OCI-LY1 (cell line): ENCODE measurements at regions not wholly inside any gene's neighbourhood (a gene's known extent, or its start where the extent isn't known, plus 50 kb on each side); places are given as distances from the start of the nearest gene placed in this dataset.

Experiments used
- H2AFZ ChIP-seq: fragments of 200-600 bp; sonication (generic), shearing (Covaris generic); 2 replicates; pipeline ENCODE4 v1.6.0; 2014; ENCODE audit warnings: antibody characterized with exemption, mild to moderate bottlenecking, low read length
- H3F3A ChIP-seq: fragments of 200-600 bp; sonication (generic), shearing (Covaris generic); 2 replicates; pipeline ENCODE4 v1.6.0; 2014; ENCODE audit warnings: mild to moderate bottlenecking, antibody characterized with exemption, low read length, moderate library complexity; ENCODE audit not compliant: insufficient read depth
- H3K27ac ChIP-seq: fragments of 200-600 bp; sonication (generic); 2 replicates; pipeline ENCODE4 v1.5.1; 2014; ENCODE audit warnings: low read length, mixed run types, mild to moderate bottlenecking, low read depth; ENCODE audit not compliant: poor library complexity, severe bottlenecking
- H3K27me3 ChIP-seq: fragments of 200-600 bp; sonication (generic); 2 replicates; pipeline ENCODE4 v1.6.0; 2014; ENCODE audit warnings: antibody characterized with exemption, mild to moderate bottlenecking, low read length, moderate library complexity; ENCODE audit not compliant: insufficient read depth
- H3K36me3 ChIP-seq: fragments of 200-600 bp; sonication (generic); 2 replicates; pipeline ENCODE4 v1.6.1; 2014; ENCODE audit warnings: mild to moderate bottlenecking, antibody characterized with exemption, low read length, moderate library complexity, mixed read lengths; ENCODE audit not compliant: insufficient read depth
- H3K4me1 ChIP-seq: fragments of 200-600 bp; sonication (generic); 2 replicates; pipeline ENCODE4 v1.5.1; 2014; ENCODE audit warnings: mild to moderate bottlenecking, low read length, moderate library complexity; ENCODE audit not compliant: insufficient read depth, severe bottlenecking
- H3K4me2 ChIP-seq: fragments of 200-600 bp; sonication (generic), shearing (Covaris generic); 2 replicates; pipeline ENCODE4 v1.6.1; 2014; ENCODE audit warnings: low read length
- H3K4me3 ChIP-seq: fragments of 200-600 bp; sonication (generic); 2 replicates; pipeline ENCODE4 v1.5.1; 2014; ENCODE audit warnings: low read length, low read depth, mild to moderate bottlenecking, mixed read lengths; ENCODE audit not compliant: poor library complexity, severe bottlenecking
- H3K79me2 ChIP-seq: fragments of 200-600 bp; shearing (Covaris generic); 2 replicates; pipeline ENCODE4 v1.6.1; 2016; ENCODE audit warnings: mixed run types, low read length, mixed read lengths; ENCODE audit not compliant: insufficient read depth
- H3K9ac ChIP-seq: fragments of 200-600 bp; sonication (generic), shearing (Covaris generic); 2 replicates; pipeline ENCODE4 v1.6.1; 2014; ENCODE audit warnings: mild to moderate bottlenecking, low read length, mixed read lengths
- H3K9me2 ChIP-seq: fragments of 200-600 bp; sonication (generic), shearing (Covaris generic); 2 replicates; pipeline ENCODE4 v1.6.1; 2014; ENCODE audit warnings: low read depth, mild to moderate bottlenecking, low read length, mixed read lengths
- H3K9me3 ChIP-seq: fragments of 200-600 bp; shearing (Covaris generic); 2 replicates; pipeline ENCODE4 v1.6.1; 2014; ENCODE audit warnings: low read length, mixed read lengths
- H4K20me1 ChIP-seq: fragments of 200-600 bp; sonication (generic), shearing (Covaris generic); 2 replicates; pipeline ENCODE4 v1.6.0; 2016; ENCODE audit warnings: mild to moderate bottlenecking, low read length; ENCODE audit not compliant: insufficient read depth
- EZH2 ChIP-seq: fragments of 200-600 bp; sonication (generic), shearing (Covaris generic); IDR thresholded peaks from 2 replicates; pipeline ENCODE4 v1.8.0; 2017; ENCODE audit warnings: borderline replicate concordance, mixed run types, mild to moderate bottlenecking, antibody characterized with exemption, low read length, moderate library complexity, mixed read lengths
- TF ChIP-seq, protein P1 (sequence below): fragments of 200-600 bp; sonication (generic), shearing (Covaris generic); IDR thresholded peaks from 2 replicates; pipeline ENCODE4 v1.5.1; 2017; ENCODE audit warnings: mild to moderate bottlenecking, antibody characterized with exemption, low read length, moderate library complexity, mixed read lengths

DNA sequence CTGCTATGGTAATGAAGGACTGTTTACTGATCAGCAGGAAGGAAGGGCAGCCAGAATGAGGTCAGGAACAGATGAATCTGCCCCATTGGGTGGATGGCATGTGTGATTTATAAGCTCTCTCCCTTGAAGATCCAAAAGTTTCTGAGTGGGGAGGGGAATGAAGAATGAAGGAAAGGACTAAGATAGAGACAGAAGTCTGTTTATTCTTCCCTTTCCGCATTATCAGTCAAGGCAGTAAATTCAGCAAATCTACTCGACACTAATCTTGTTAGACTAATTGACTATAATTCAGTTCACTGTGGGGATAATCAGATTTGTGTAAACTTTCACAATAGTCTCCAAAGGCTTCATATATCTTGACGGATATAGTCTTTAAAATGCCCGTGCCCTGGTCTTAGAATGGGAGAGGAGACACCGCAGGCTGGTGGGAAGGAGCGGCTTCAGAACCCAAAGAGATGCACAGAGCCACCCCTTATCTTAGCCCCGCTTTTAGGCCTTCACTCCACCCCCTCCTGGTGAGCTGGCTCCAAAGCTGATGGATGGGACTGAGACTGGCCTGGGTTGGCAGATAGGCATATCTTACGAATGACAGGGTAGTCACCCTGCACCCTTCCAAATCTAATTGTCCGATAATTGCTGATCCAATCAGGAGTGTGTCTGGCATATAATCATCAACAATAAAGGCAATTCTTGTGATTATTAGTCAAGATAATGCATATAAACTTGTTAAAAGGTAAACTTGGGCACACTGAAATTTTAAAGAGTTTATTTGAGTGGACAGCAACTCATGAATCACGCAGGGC is 76.0 kb upstream of the PPM1J start:
- Histone ChIP-seq H3K9me3 (no peaks in the 10 kb centered on the region), H3K9me2 (no peaks in the 10 kb centered on the region), H3K9ac (no peak overlapping the region), H3K27ac (no peak overlapping the region), H3K79me2 (no peaks in the 10 kb centered on the region), H3K36me3 (no peaks in the 10 kb centered on the region), H3K4me2 (no peak overlapping the region), H3F3A (no peaks in the 10 kb centered on the region), H4K20me1 (no peaks in the 10 kb centered on the region), H3K4me1 (no peaks in the 10 kb centered on the region), H3K27me3 (no peaks in the 10 kb centered on the region), H2AFZ (no peak overlapping the region), H3K4me3 (no peak overlapping the region)
- TF ChIP-seq, protein P1, sequence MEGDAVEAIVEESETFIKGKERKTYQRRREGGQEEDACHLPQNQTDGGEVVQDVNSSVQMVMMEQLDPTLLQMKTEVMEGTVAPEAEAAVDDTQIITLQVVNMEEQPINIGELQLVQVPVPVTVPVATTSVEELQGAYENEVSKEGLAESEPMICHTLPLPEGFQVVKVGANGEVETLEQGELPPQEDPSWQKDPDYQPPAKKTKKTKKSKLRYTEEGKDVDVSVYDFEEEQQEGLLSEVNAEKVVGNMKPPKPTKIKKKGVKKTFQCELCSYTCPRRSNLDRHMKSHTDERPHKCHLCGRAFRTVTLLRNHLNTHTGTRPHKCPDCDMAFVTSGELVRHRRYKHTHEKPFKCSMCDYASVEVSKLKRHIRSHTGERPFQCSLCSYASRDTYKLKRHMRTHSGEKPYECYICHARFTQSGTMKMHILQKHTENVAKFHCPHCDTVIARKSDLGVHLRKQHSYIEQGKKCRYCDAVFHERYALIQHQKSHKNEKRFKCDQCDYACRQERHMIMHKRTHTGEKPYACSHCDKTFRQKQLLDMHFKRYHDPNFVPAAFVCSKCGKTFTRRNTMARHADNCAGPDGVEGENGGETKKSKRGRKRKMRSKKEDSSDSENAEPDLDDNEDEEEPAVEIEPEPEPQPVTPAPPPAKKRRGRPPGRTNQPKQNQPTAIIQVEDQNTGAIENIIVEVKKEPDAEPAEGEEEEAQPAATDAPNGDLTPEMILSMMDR = no peak
- no peak for TF ChIP-seq EZH2

DNA sequence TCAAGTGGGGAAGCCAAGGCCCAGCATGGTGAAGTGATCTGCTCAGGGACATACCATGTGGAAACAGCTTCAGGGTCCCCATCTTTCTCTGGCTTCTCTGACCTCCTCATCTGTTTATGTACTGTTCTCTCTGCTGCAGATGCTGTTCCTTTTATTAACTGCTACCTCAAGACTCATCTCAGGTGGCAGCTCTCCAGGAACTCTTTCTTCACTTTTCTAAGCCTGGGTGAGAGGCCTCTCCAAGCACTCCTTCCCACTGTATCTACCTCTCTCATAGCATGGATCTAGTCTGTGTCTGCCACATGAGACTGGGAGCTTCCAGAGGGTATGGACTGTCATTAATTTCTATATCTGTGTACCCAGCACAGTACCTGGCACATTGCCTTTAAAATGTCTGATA is 73.4 kb upstream of the PPM1J start:
- no peaks in the 10 kb centered on the region for H3K9me2 ChIP-seq
- no peak overlapping the region for H2AFZ ChIP-seq
- no peaks in the 10 kb centered on the region for H3F3A ChIP-seq
- TF ChIP-seq, protein P1 = no peak
- no peak for TF ChIP-seq EZH2
- no peak overlapping the region for H3K4me3 ChIP-seq
- H4K20me1 ChIP-seq = no peaks in the 10 kb centered on the region
- no peaks in the 10 kb centered on the region for H3K4me1 ChIP-seq
- no peaks in the 10 kb centered on the region for H3K36me3 ChIP-seq
- no peaks in the 10 kb centered on the region for H3K9me3 ChIP-seq
- no peak overlapping the region for H3K4me2 ChIP-seq
- H3K27me3 ChIP-seq = no peaks in the 10 kb centered on the region
- H3K9ac ChIP-seq = no peak overlapping the region
- no peaks in the 10 kb centered on the region for H3K79me2 ChIP-seq
- H3K27ac ChIP-seq = no peak overlapping the region

DNA sequence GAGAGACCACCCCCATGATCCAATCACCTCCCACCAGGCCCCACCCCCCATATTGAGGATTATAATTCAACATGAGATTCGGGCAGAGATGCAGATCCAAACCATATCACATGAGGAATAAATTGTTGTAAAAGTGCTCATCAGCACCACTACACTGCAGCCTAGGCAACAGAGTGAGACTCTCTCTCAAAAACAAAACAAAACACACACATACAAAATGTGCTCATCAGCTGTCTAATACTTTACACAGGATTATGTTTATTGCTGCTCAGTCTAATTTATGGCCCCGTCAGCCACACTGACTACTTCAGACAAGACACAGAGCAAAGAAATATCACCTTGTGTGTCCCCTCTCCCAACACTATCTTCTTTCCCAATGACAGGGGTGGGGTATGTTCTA is 72.9 kb upstream of the PPM1J start:
- H3K27ac ChIP-seq = no peak overlapping the region
- H3K9me2 ChIP-seq = no peaks in the 10 kb centered on the region
- no peaks in the 10 kb centered on the region for H4K20me1 ChIP-seq
- H2AFZ ChIP-seq = no peak overlapping the region
- H3K36me3 ChIP-seq = no peaks in the 10 kb centered on the region
- TF ChIP-seq EZH2 = no peak
- H3F3A ChIP-seq = no peaks in the 10 kb centered on the region
- H3K4me3 ChIP-seq = no peak overlapping the region
- no peaks in the 10 kb centered on the region for H3K27me3 ChIP-seq
- no peaks in the 10 kb centered on the region for H3K9me3 ChIP-seq
- no peak overlapping the region for H3K4me2 ChIP-seq
- H3K9ac ChIP-seq = no peak overlapping the region
- H3K4me1 ChIP-seq = no peaks in the 10 kb centered on the region
- H3K79me2 ChIP-seq = no peaks in the 10 kb centered on the region

DNA sequence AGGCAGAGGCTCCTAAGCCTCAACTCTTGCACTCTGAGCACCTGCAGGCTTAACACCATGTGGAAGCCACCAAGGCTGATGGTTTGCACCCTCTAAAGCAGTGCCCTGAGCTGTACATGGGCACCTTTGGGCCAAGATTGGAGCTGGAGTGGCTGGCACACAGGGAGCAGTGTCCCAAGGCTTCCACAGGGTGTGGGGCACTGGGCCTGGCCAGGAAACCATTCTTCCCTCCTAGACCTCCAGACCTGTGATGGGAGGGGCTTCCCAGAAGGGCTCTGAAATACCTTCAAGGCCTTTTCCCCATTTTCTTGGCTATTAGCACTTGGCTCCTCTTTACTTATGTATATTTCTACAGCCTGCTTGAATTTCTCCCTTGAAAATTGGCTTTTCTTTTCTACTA is 67.9 kb upstream of the PPM1J start:
- no peaks in the 10 kb centered on the region for H3F3A ChIP-seq
- H3K4me3 ChIP-seq = no peak overlapping the region
- H3K36me3 ChIP-seq = no peaks in the 10 kb centered on the region
- no peaks in the 10 kb centered on the region for H4K20me1 ChIP-seq
- no peaks in the 10 kb centered on the region for H3K9me3 ChIP-seq
- TF ChIP-seq EZH2 = no peak
- TF ChIP-seq, protein P1 = no peak
- no peak overlapping the region for H3K27ac ChIP-seq
- no peaks in the 10 kb centered on the region; the same call in 1 of the 2 replicates for H3K27me3 ChIP-seq
- no peaks in the 10 kb centered on the region for H3K4me1 ChIP-seq
- H3K79me2 ChIP-seq = no peaks in the 10 kb centered on the region
- H2AFZ ChIP-seq = no peak overlapping the region
- no peaks in the 10 kb centered on the region for H3K9me2 ChIP-seq
- H3K4me2 ChIP-seq = no peak overlapping the region
- H3K9ac ChIP-seq = no peak overlapping the region
